Testis (tissue), 2 donors: ENCODE measurements at regions not wholly inside any gene's neighbourhood (a gene's known extent, or its start where the extent isn't known, plus 50 kb on each side); places are given as distances from the start of the nearest gene placed in this dataset.

Experiments
- POLR2A ChIP-seq: fragments of 450-650 bp; IDR thresholded peaks from one replicate; pipeline ENCODE4 v1.6.1; 2017; ENCODE audit warnings: antibody characterized with exemption, mild to moderate bottlenecking, moderate library complexity
- TF ChIP-seq, protein P1 (sequence below), 3 experiments: fragments of 450-650 bp in 2 of 3; fragments of 200-600 bp in 1 of 3; sonication (generic) in 1 of 3; IDR thresholded peaks; one replicate each; pipeline ENCODE4 v1.5.1; 2016 to 2019; ENCODE audit warnings: antibody characterized with exemption in 3 of 3, mild to moderate bottlenecking in 2 of 3, moderate library complexity in 1 of 3

DNA sequence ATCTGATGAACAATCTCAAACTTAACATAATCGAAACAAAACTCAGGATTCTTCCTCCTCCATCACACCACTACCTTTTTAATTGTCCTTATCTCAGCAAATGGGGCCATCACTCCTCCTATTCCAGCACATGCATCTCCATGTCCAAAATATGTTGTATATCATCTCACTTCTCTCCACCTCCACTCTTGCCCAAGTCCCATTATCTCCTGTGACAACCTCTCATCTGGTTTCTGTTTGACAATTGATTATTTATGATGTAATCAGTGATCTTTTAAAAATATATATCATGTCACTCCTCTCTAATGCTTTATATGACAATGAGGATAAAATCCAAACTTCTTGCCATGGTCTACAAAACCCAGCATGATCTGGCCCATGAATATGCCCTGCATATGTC is 200.8 kb upstream of the HMGA2 start:
- TF ChIP-seq, protein P1, sequence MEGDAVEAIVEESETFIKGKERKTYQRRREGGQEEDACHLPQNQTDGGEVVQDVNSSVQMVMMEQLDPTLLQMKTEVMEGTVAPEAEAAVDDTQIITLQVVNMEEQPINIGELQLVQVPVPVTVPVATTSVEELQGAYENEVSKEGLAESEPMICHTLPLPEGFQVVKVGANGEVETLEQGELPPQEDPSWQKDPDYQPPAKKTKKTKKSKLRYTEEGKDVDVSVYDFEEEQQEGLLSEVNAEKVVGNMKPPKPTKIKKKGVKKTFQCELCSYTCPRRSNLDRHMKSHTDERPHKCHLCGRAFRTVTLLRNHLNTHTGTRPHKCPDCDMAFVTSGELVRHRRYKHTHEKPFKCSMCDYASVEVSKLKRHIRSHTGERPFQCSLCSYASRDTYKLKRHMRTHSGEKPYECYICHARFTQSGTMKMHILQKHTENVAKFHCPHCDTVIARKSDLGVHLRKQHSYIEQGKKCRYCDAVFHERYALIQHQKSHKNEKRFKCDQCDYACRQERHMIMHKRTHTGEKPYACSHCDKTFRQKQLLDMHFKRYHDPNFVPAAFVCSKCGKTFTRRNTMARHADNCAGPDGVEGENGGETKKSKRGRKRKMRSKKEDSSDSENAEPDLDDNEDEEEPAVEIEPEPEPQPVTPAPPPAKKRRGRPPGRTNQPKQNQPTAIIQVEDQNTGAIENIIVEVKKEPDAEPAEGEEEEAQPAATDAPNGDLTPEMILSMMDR (IDR thresholded peaks at IDR 0.05) = no peak
- no peak for TF ChIP-seq POLR2A
